Right lobe of liver (tissue), 6 donors: ENCODE measurements at regions not wholly inside any gene's neighbourhood (a gene's known extent, or its start where the extent isn't known, plus 50 kb on each side); places are given as distances from the start of the nearest gene placed in this dataset.
A peak's percentile ranks its signal among the peaks of the same experiment; 100 is the strongest.

ENCODE experiments used
- ATAC-seq, 4 donors: fragments of 200-7000 bp; cut with Tn5 transposase; one replicate each; pipeline ENCODE4 v1.9.1; 2020; ENCODE audit warnings: mild to moderate bottlenecking in 4 of 4, moderate library complexity in 4 of 4
- DNase-seq, 3 donors: peaks; one replicate each; pipeline ENCODE4 v3.0.0-alpha.2; 2020
- H3K27ac ChIP-seq, 3 donors: fragments of 200-600 bp; one replicate each; pipeline ENCODE4 v1.8.0; 2022
- H3K27me3 ChIP-seq, 2 donors: fragments of 200-600 bp; one replicate each; pipeline ENCODE4 v1.8.0; 2022
- H3K36me3 ChIP-seq, 4 donors: fragments of 200-600 bp; sonication (generic) in 1 of 4; one replicate each; pipeline versions ENCODE4 v1.5.1 to v1.8.0; 2017 to 2022; ENCODE audit warnings: control low read depth in 1 of 4
- H3K4me1 ChIP-seq, 4 donors: fragments of 200-600 bp; sonication (generic) in 1 of 4; one replicate each; pipeline versions ENCODE4 v1.5.1 to v1.8.0; 2017 to 2022; ENCODE audit warnings: control low read depth in 1 of 4
- H3K4me3 ChIP-seq, 3 donors: fragments of 200-600 bp; one replicate each; pipeline ENCODE4 v1.8.0; 2022
- H3K9me3 ChIP-seq, 4 donors: fragments of 200-600 bp; sonication (generic) in 1 of 4; one replicate each; pipeline versions ENCODE4 v1.5.1 to v1.8.0; 2017 to 2022; ENCODE audit warnings: control low read depth in 1 of 4
- POLR2A ChIP-seq: fragments of 450-650 bp; IDR thresholded peaks from one replicate; pipeline ENCODE4 v1.6.1; 2017; ENCODE audit warnings: antibody characterized with exemption, mild to moderate bottlenecking
- WGBS: methylation state at CpG from one replicate; pipeline ENCODE4 v1.1.6; 2018; ENCODE audit warnings: low coverage, low lambda C conversion rate; ENCODE audit not compliant: insufficient coverage; ENCODE audit errors: missing lambda C conversion rate; 5-methylcytosine and 5-hydroxymethylcytosine counted together
- intact Hi-C, 2 donors: fragments of 100-400 bp; cut with DNase I; formaldehyde crosslinking; loops; one replicate each; pipeline versions ENCODE4 v1.11.2 to v1.14.1; 2022
- TF ChIP-seq, protein P1 (sequence below), 4 donors: fragments of 200-600 bp in 3 of 4; fragments of 450-650 bp in 1 of 4; IDR thresholded peaks; one replicate each; pipeline versions ENCODE4 v1.5.1 to v1.8.0; 2016 to 2022; ENCODE audit warnings: antibody characterized with exemption in 4 of 4, mild to moderate bottlenecking in 2 of 4
- donor health status: DM: no; HTN: yes; CAD: no.
- donor health status: DM: no; HTN: no; CAD: no.
- donor health status: DM: no; HTN: no; CAD: no.
- donor health status: DM: no; HTN: yes; CAD: no.
- donor health status: DM: no; HTN: yes; CAD: no.

DNA sequence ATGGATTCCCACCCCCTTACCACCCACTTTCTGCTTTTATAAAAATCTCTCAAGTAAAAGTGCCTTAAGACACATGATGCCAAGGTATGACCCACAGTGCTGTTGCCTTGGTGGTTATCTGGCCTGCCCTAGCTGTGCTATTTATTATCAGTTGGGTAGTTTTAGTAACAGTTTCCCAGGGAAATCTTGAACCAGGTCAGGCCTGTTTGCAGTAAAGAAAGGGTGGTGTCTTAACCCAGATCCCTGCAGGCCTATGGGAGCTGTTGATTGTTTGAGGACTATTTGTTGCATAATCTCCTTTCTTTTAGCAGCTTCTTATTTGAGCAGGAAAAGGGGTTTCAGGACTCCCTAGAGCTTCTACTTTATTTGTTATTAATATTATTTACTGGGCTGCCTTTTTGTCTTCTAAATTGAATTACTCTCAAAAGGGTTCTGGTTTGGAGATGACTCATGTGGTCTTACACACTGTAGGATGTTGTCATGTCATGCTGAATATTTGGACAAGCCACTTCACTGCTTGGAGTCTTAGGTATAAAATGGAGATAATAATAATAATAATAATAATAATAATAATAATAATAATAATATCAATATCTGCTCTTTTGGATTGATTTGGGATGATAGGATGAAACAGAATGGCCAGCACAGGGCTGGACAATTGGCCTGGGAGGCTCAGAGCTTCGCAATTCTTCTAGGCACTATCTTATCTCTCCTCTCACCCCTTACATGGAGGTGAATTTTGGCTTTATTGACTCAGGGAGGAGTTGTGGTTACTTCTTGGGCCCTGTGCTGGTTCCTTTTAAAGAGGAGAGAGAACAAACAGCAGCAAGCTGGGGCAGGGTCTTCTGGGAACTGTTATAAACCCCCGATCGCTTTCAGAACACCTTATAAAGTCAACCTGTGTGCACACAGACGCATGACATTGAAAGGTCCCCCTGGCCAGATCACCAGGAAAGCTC, 252.1 kb downstream of the PRDM2 start:
- no peaks in the 10 kb centered on the region for H3K27me3 ChIP-seq
- TF ChIP-seq, protein P1, sequence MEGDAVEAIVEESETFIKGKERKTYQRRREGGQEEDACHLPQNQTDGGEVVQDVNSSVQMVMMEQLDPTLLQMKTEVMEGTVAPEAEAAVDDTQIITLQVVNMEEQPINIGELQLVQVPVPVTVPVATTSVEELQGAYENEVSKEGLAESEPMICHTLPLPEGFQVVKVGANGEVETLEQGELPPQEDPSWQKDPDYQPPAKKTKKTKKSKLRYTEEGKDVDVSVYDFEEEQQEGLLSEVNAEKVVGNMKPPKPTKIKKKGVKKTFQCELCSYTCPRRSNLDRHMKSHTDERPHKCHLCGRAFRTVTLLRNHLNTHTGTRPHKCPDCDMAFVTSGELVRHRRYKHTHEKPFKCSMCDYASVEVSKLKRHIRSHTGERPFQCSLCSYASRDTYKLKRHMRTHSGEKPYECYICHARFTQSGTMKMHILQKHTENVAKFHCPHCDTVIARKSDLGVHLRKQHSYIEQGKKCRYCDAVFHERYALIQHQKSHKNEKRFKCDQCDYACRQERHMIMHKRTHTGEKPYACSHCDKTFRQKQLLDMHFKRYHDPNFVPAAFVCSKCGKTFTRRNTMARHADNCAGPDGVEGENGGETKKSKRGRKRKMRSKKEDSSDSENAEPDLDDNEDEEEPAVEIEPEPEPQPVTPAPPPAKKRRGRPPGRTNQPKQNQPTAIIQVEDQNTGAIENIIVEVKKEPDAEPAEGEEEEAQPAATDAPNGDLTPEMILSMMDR (IDR thresholded peaks at IDR 0.05), result no peak
- no peak for TF ChIP-seq POLR2A
- H3K9me3 ChIP-seq, result no peaks in the 10 kb centered on the region
- H3K4me1 ChIP-seq, result no peaks in the 10 kb centered on the region
- ATAC-seq, result no peak
- no peaks in the 10 kb centered on the region for H3K36me3 ChIP-seq
- WGBS, result 6% methylated on average over 2 of the region's 4 CpGs
- DNase-seq, result no peak
- no peak overlapping the region for H3K4me3 ChIP-seq
- intact Hi-C loops, result no loop called here
- no peak overlapping the region for H3K27ac ChIP-seq

DNA sequence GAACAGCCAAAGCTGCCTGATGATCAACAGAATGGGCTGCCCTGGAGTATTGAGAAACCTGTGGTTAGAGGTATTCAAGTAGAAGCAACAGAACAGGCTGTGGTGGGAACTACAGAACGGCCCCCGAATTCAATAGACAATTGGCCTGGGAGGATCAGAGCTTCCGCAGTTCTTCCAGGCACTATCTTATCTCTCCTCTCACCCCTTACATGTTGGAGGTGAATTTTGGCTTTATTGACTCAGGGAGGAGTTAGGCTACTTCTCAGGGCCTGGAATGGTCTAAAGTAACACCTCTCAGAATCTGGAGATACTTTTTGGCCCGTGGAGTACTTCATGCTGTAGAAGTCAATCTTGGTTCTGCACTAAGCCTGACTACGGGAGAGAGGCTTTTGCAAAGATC, 253.0 kb downstream of the PRDM2 start:
- 12% methylated on average over 5 of the region's 5 CpGs for WGBS
- Histone ChIP-seq H3K4me1 (no peaks in the 10 kb centered on the region), H3K27me3 (no peaks in the 10 kb centered on the region), H3K9me3 (no peaks in the 10 kb centered on the region), H3K36me3 (no peaks in the 10 kb centered on the region), H3K27ac (no peak overlapping the region), H3K4me3 (no peak overlapping the region)
- intact Hi-C loops, result no loop called here
- ATAC-seq (no peak), DNase-seq (no peak)
- no peak for TF ChIP-seq POLR2A
- TF ChIP-seq, protein P1 (IDR thresholded peaks at IDR 0.05), result no peak

DNA sequence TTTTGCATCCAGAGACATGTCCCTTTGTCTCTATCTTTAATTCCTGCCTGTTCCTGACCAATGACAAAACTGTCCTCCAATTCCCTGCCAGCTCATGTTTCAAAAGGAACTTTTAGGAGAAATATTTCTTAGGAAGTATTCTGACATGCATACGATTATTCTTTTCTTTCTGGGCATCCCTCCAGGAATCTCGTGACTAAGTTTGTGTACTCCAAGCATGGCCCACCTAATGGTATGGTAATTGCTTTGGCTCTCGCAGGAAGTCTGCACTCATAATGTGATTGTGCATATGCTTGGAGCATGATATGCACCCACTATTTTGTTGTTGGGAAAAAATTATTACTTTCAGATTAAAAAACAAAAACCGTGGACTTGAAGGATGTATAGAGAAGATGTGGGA, 256.4 kb downstream of the PRDM2 start:
- WGBS, result 19% methylated on average over 4 of the region's 4 CpGs
- intact Hi-C loops, result loop anchor here in 1 of 2 donors (5.0 kb wide), 1 partner anchor 289 kb away; no protein-coding TSS in a partner anchor
- no peak for ATAC-seq

DNA sequence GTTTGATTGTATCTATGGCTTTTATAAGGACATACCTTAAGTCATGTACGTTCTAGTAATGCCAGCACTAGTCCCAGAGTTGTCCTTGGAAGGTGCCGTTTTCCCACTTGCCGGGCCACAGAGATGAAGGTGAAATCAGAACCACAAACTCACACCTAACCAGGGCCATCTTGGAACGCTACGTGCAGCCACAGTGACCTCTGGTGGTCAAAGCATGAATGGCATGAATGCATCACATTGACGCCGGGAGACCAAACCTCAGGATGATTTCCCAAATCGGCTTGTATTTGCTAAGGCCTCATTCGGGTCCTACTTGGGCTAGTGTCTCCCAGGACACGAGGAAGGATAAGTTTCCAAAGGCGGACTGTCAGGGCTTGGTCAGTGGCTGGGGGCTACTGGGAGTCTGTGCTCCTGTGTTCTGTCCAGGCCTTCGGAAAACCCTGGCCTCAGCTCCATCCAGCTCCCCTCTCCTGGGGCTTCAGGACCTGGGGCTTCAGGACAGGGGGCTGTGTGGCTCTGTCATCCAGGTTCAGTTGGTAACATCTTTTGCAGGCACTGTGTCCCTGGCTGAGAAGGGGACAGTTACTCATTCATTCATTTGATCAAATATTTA, 260.5 kb downstream of the PRDM2 start:
- no peak for TF ChIP-seq POLR2A
- TF ChIP-seq, protein P1 (IDR thresholded peaks at IDR 0.05), result peak; percentile 90 to 98 (median 94)
- intact Hi-C loops, result loop anchor here in 1 of 2 donors (5.0 kb wide), 1 partner anchor 288 kb away; no protein-coding TSS in a partner anchor
- Histone ChIP-seq H3K4me1 (no peaks in the 10 kb centered on the region), H3K4me3 (no peak overlapping the region), H3K36me3 (no peaks in the 10 kb centered on the region), H3K9me3 (no peaks in the 10 kb centered on the region), H3K27ac (no peak overlapping the region), H3K27me3 (no peaks in the 10 kb centered on the region)
- DNase-seq (peak; percentile 43 to 67 (median 64)), ATAC-seq (peak; percentile 86 to 92 (median 88))
- WGBS, result 4% methylated on average over 11 of the region's 12 CpGs

More for the DNA sequence above, 256.4 kb downstream of the PRDM2 start:
- no peaks in the 10 kb centered on the region for H3K36me3 ChIP-seq
- no peak overlapping the region for H3K27ac ChIP-seq
- no peaks in the 10 kb centered on the region for H3K27me3 ChIP-seq
- H3K4me3 ChIP-seq, result no peak overlapping the region
- TF ChIP-seq, protein P1 (IDR thresholded peaks at IDR 0.05), result no peak
- no peak for TF ChIP-seq POLR2A
- H3K4me1 ChIP-seq, result no peaks in the 10 kb centered on the region
- DNase-seq, result no peak
- no peaks in the 10 kb centered on the region for H3K9me3 ChIP-seq
